Left ventricle myocardium inferior (tissue), 1 donor: ENCODE measurements at regions not wholly inside any gene's neighbourhood (a gene's known extent, or its start where the extent isn't known, plus 50 kb on each side); places are given as distances from the start of the nearest gene placed in this dataset.
"Not testable (repeated sequence)": the region's sequence is repeated elsewhere in the genome, so short reads cannot be mapped to it uniquely, and the experiment has no call there.

Experiments used
- DNase-seq: peaks from one replicate; pipeline ENCODE4 v3.0.0-alpha.2; 2020
- H3K27ac ChIP-seq: fragments of 200-600 bp; replicated peaks from 2 replicates; pipeline ENCODE4 v1.8.0; 2021
- H3K27me3 ChIP-seq: fragments of 200-600 bp; 2 replicates; pipeline ENCODE4 v1.8.0; 2021; ENCODE audit warnings: low read depth
- H3K36me3 ChIP-seq: fragments of 200-600 bp; 2 replicates; pipeline ENCODE4 v1.8.0; 2021
- H3K4me1 ChIP-seq: fragments of 200-600 bp; 2 replicates; pipeline ENCODE4 v1.8.0; 2021
- H3K4me3 ChIP-seq: fragments of 200-600 bp; 2 replicates; pipeline ENCODE4 v1.8.0; 2021; ENCODE audit warnings: mild to moderate bottlenecking, moderate library complexity
- H3K9me3 ChIP-seq: fragments of 200-600 bp; replicated peaks from 2 replicates; pipeline ENCODE4 v1.8.0; 2021
- intact Hi-C: fragments of 100-400 bp; cut with micrococcal nuclease; formaldehyde crosslinking; loops from one replicate; pipeline ENCODE4 v1.11.0; 2022
- TF ChIP-seq, protein P1 (sequence below): fragments of 200-600 bp; IDR thresholded peaks from 2 replicates; pipeline ENCODE4 v1.8.0; 2021; ENCODE audit warnings: antibody characterized with exemption, mild to moderate bottlenecking, borderline replicate concordance
- donor health status: DM: no; HTN: yes; CAD: no; lungs with severe emphysema.

- DNase-seq: no peak
- H3K9me3 ChIP-seq: no peaks in the 10 kb centered on the region
- TF ChIP-seq, protein P1, sequence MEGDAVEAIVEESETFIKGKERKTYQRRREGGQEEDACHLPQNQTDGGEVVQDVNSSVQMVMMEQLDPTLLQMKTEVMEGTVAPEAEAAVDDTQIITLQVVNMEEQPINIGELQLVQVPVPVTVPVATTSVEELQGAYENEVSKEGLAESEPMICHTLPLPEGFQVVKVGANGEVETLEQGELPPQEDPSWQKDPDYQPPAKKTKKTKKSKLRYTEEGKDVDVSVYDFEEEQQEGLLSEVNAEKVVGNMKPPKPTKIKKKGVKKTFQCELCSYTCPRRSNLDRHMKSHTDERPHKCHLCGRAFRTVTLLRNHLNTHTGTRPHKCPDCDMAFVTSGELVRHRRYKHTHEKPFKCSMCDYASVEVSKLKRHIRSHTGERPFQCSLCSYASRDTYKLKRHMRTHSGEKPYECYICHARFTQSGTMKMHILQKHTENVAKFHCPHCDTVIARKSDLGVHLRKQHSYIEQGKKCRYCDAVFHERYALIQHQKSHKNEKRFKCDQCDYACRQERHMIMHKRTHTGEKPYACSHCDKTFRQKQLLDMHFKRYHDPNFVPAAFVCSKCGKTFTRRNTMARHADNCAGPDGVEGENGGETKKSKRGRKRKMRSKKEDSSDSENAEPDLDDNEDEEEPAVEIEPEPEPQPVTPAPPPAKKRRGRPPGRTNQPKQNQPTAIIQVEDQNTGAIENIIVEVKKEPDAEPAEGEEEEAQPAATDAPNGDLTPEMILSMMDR: no peak
- no peak overlapping the region for H3K4me3 ChIP-seq
- no peaks in the 10 kb centered on the region for H3K36me3 ChIP-seq
- no peaks in the 10 kb centered on the region for H3K27me3 ChIP-seq
- intact Hi-C loops: loop anchor here (10.0 kb wide), 1 partner anchor 58 kb away; no protein-coding TSS in a partner anchor
- no peak overlapping the region for H3K27ac ChIP-seq
- no peaks in the 10 kb centered on the region for H3K4me1 ChIP-seq
Measured at GRCh38 chr1:213796525-213796924, 191.2 kb upstream of the PROX1 start.

- H3K27me3 ChIP-seq, H3K36me3 ChIP-seq, H3K27ac ChIP-seq, DNase-seq, H3K4me3 ChIP-seq, intact Hi-C loops, H3K4me1 ChIP-seq: not testable (repeated sequence)
- peaks cover 12% of the 10 kb centered on the region for H3K9me3 ChIP-seq
Measured at GRCh38 chr1:213808288-213808687, 179.5 kb upstream of the PROX1 start.

DNA sequence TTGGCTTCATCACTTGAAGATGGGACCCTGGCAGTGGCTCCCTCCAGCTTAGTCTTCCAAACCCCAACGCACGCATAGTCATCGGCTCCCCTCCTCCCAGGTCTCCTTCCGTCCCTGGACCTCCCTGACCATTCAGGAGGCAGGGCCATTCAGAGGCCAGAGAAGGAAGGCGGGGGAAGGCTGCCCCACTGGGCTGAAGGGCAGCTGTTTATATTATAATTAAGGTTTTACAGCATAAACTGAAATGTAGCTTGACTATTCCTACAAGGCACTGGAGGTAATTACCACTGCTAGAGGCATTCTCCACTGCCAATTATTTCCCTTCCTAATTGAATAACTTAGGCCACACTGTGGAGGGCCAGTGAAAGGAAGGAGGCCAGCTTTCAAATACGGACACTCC is 170.6 kb upstream of the PROX1 start:
- H3K27ac ChIP-seq: no peak overlapping the region
- H3K4me1 ChIP-seq: no peaks in the 10 kb centered on the region
- H3K9me3 ChIP-seq: no peaks in the 10 kb centered on the region
- no peak for DNase-seq
- no peaks in the 10 kb centered on the region for H3K27me3 ChIP-seq
- no peaks in the 10 kb centered on the region for H3K36me3 ChIP-seq
- TF ChIP-seq, protein P1: no peak
- H3K4me3 ChIP-seq: no peak overlapping the region
- intact Hi-C loops: no loop called here

DNA sequence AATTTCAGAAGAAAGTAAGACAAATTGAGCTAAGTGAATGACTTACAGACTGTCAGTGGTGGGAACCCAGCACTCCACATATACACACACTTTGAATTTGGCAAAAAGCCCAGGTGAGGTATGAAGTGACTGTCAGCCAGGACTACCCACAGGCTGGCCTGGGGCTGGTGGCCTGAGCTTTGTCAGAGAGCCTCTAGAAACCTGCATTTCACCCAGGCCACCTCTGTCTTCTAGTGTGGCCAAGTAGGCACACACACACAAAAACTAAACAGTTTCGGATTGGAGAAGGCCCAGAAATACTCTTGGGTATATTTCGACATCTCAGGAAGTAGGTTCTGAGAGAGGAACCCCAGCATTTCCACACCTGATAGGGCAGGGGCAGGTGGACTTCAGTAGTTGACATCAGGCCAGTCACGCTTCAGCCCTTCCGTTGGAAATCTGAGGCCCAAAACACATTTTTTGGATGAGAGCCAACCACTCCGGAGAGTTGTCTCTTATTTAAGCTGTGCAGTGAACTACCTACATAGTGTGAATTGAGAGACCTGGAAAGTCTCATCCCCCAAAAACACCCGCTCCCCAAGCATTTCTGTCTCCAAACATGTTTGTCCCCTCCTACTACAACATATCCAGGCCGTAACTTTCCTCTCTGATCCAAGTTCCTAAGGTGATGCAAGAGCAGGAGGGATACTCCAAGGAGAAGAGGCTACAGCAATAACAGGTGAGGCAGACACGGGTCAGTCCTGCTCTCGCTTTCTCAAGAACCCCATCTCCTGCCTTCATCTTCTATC is 167.2 kb upstream of the PROX1 start:
- no peak for DNase-seq
- H3K4me3 ChIP-seq: no peak overlapping the region
- TF ChIP-seq, protein P1: no peak
- H3K4me1 ChIP-seq: no peaks in the 10 kb centered on the region
- intact Hi-C loops: no loop called here
- no peaks in the 10 kb centered on the region for H3K27me3 ChIP-seq
- H3K9me3 ChIP-seq: no peaks in the 10 kb centered on the region
- no peaks in the 10 kb centered on the region for H3K36me3 ChIP-seq
- H3K27ac ChIP-seq: no peak overlapping the region

DNA sequence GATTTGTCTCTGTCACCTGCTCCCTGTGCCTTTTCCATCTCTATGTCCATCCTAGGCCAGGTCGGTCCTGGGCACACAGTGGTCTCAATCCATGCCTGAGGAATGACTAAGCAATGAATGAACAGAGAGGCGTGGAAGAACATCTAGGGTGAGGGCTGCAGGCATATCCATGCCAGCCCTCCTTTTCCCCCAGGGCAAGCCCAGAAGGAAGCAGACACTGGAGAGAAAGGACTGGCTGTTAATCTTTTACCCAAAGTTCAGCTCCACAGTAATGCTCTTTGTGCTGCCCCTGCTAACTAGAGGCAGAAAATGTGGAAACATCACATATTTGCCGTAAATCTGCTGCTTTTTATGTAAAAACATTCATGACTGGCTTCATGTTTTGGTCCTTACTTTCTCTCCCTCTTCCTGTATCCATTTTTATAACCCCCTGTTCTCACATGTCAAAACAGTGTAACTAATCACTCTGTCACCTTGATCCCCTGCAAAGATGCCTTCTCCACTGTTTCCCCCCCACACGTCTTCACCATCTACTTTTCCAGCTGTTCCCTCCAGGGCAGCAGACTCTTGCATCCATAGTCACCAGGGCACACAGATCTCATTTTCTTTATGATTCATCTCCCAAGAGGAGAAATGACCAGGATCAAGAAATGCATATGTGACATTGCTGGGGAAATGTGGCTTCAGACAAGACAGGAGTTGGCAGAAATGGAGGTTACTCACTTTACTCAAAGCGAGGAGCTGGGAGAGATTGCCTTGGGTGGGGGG is 166.4 kb upstream of the PROX1 start:
- Histone ChIP-seq H3K4me3 (no peak overlapping the region), H3K9me3 (no peaks in the 10 kb centered on the region)

More for the DNA sequence above, 166.4 kb upstream of the PROX1 start:
- Histone ChIP-seq H3K27ac (no peak overlapping the region), H3K36me3 (no peaks in the 10 kb centered on the region), H3K4me1 (no peaks in the 10 kb centered on the region), H3K27me3 (no peaks in the 10 kb centered on the region)
- TF ChIP-seq, protein P1: no peak
- no peak for DNase-seq
- intact Hi-C loops: no loop called here
